Gastrocnemius medialis (tissue), 4 donors: ENCODE measurements at regions not wholly inside any gene's neighbourhood (a gene's known extent, or its start where the extent isn't known, plus 50 kb on each side); places are given as distances from the start of the nearest gene placed in this dataset.

Source experiments
- ATAC-seq, 2 donors: fragments of 150-250 bp; one replicate each; pipeline ENCODE4 v1.9.1; 2016
- DNase-seq, 2 donors: peaks; one replicate each; pipeline ENCODE4 v3.0.0-alpha.2; 2019
- H3K27ac ChIP-seq, 4 donors: fragments of 200-600 bp; sonication (generic); 1 replicate in 1 of 4; 2 replicates in 3 of 4; pipeline ENCODE4 v1.5.1; 2016 to 2018; ENCODE audit warnings: mild to moderate bottlenecking in 2 of 4, moderate library complexity in 1 of 4
- H3K27me3 ChIP-seq, 3 donors: fragments of 200-600 bp; sonication (generic) in 2 of 3; 1 replicate in 1 of 3; 2 replicates in 2 of 3; pipeline versions ENCODE4 v1.5.1 to v1.6.0; 2016 to 2019; ENCODE audit warnings: mild to moderate bottlenecking in 1 of 3, moderate library complexity in 1 of 3
- H3K36me3 ChIP-seq, 2 donors: fragments of 200-600 bp; sonication (generic) in 1 of 2; one replicate each; pipeline ENCODE4 v1.5.1; 2017 to 2018
- H3K4me1 ChIP-seq, 2 donors: fragments of 200-600 bp; sonication (generic) in 1 of 2; one replicate each; pipeline ENCODE4 v1.5.1; 2016 to 2017; ENCODE audit warnings: mild to moderate bottlenecking in 2 of 2
- H3K4me3 ChIP-seq, 4 donors: fragments of 200-600 bp; sonication (generic) in 3 of 4; 1 replicate in 1 of 4; 2 replicates in 3 of 4; pipeline ENCODE4 v1.5.1; 2016 to 2019; ENCODE audit warnings: mild to moderate bottlenecking in 2 of 4
- H3K9me3 ChIP-seq, 3 donors: fragments of 200-600 bp; sonication (generic) in 2 of 3; 1 replicate in 1 of 3; 2 replicates in 2 of 3; pipeline ENCODE4 v1.5.1; 2016 to 2019
- CTCF ChIP-seq, 5 experiments: fragments of 450-650 bp in 3 of 5; fragments of 200-600 bp in 2 of 5; sonication (generic) in 2 of 5; IDR thresholded peaks in 4 of 5; conservative IDR thresholded peaks in 1 of 5; 1 replicate in 4 of 5; 2 replicates in 1 of 5; pipeline ENCODE4 v1.5.1; 2016 to 2019; ENCODE audit warnings: antibody characterized with exemption in 5 of 5, mild to moderate bottlenecking in 3 of 5, moderate library complexity in 3 of 5
- POLR2A ChIP-seq, 2 donors: fragments of 450-650 bp; IDR thresholded peaks; one replicate each; pipeline ENCODE4 v1.6.1; 2017; ENCODE audit warnings: antibody characterized with exemption in 2 of 2, mild to moderate bottlenecking in 2 of 2, moderate library complexity in 2 of 2
- in situ Hi-C, 4 donors: fragments of 200-750 bp; cut with MboI; loops; one replicate each; pipeline versions ENCODE4 v1.15.0 to v1.8.0; 2017; ENCODE audit warnings: low sequenced_read_pairs in 4 of 4
- intact Hi-C: fragments of 100-400 bp; cut with DNase I; formaldehyde crosslinking; loops from one replicate; pipeline ENCODE4 v1.15.1; 2023; ENCODE audit warnings: low total_unique reads

GRCh38 chr4:10334506-10335028 lies 122.7 kb downstream of the ZNF518B start:
- no peak for TF ChIP-seq POLR2A (IDR thresholded peaks at IDR 0.05)
- in situ Hi-C loops = no loop called here
- no peak overlapping the region for H3K4me3 ChIP-seq
- intact Hi-C loops = no loop called here
- no peak for DNase-seq
- no peaks in the 10 kb centered on the region for H3K4me1 ChIP-seq
- no peaks in the 10 kb centered on the region for H3K9me3 ChIP-seq
- H3K36me3 ChIP-seq = no peaks in the 10 kb centered on the region
- H3K27ac ChIP-seq = no peak overlapping the region
- H3K27me3 ChIP-seq = no peaks in the 10 kb centered on the region
- no peak for ATAC-seq

- no peak for ATAC-seq
- Histone ChIP-seq H3K27me3 (no peaks in the 10 kb centered on the region), H3K4me3 (no peak overlapping the region), H3K4me1 (no peaks in the 10 kb centered on the region), H3K36me3 (no peaks in the 10 kb centered on the region), H3K27ac (no peak overlapping the region), H3K9me3 (no peaks in the 10 kb centered on the region)
- no peak for DNase-seq
- TF ChIP-seq POLR2A (IDR thresholded peaks at IDR 0.05) = no peak
- TF ChIP-seq CTCF (IDR thresholded peaks at IDR 0.05 in 4 of 5, conservative IDR thresholded peaks at IDR 0.05 in 1 of 5) = no peak
- in situ Hi-C loops = no loop called here
- intact Hi-C loops = no loop called here
Measured at GRCh38 chr4:10333942-10334341, 123.3 kb downstream of the ZNF518B start.

GRCh38 chr4:10326075-10326474 lies 131.2 kb downstream of the ZNF518B start:
- in situ Hi-C loops (no loop called here), intact Hi-C loops (no loop called here)
- H3K4me3 ChIP-seq = no peak overlapping the region
- H3K27me3 ChIP-seq = no peaks in the 10 kb centered on the region
- TF ChIP-seq CTCF (IDR thresholded peaks at IDR 0.05 in 4 of 5, conservative IDR thresholded peaks at IDR 0.05 in 1 of 5) = no peak
- TF ChIP-seq POLR2A (IDR thresholded peaks at IDR 0.05) = no peak
- no peaks in the 10 kb centered on the region for H3K9me3 ChIP-seq
- H3K36me3 ChIP-seq = no peaks in the 10 kb centered on the region
- no peaks in the 10 kb centered on the region for H3K4me1 ChIP-seq
- no peak overlapping the region for H3K27ac ChIP-seq
- DNase-seq = no peak
- ATAC-seq = no peak

GRCh38 chr4:10321931-10322330 lies 135.3 kb downstream of the ZNF518B start:
- no peaks in the 10 kb centered on the region for H3K27me3 ChIP-seq
- ATAC-seq (no peak), DNase-seq (no peak)
- H3K4me1 ChIP-seq = no peaks in the 10 kb centered on the region
- H3K36me3 ChIP-seq = no peaks in the 10 kb centered on the region
- TF ChIP-seq CTCF (IDR thresholded peaks at IDR 0.05 in 4 of 5, conservative IDR thresholded peaks at IDR 0.05 in 1 of 5) (no peak), POLR2A (IDR thresholded peaks at IDR 0.05) (no peak)
- no peaks in the 10 kb centered on the region for H3K9me3 ChIP-seq
- intact Hi-C loops = no loop called here
- H3K27ac ChIP-seq = no peak overlapping the region
- in situ Hi-C loops = no loop called here
- H3K4me3 ChIP-seq = no peak overlapping the region

- in situ Hi-C loops (no loop called here), intact Hi-C loops (no loop called here)
- Histone ChIP-seq H3K36me3 (no peaks in the 10 kb centered on the region), H3K27ac (no peak overlapping the region), H3K4me3 (no peak overlapping the region), H3K9me3 (no peaks in the 10 kb centered on the region), H3K27me3 (no peaks in the 10 kb centered on the region), H3K4me1 (no peaks in the 10 kb centered on the region)
- ATAC-seq = no peak
- no peak for DNase-seq
- TF ChIP-seq POLR2A (IDR thresholded peaks at IDR 0.05) (no peak), CTCF (IDR thresholded peaks at IDR 0.05 in 4 of 5, conservative IDR thresholded peaks at IDR 0.05 in 1 of 5) (no peak)
Measured at GRCh38 chr4:10320130-10320529, 137.1 kb downstream of the ZNF518B start.
